PC-9 (cell line): ENCODE measurements at regions not wholly inside any gene's neighbourhood (a gene's known extent, or its start where the extent isn't known, plus 50 kb on each side); places are given as distances from the start of the nearest gene placed in this dataset.
A peak's percentile ranks its signal among the peaks of the same experiment; 100 is the strongest.

Source experiments
- BruUV-seq: library from RNA; stranded (reverse); fragments of 400-500 nt; replicated peaks from 2 replicates; lab custom pipeline; 2021; lab: Mats Ljungman, UMichigan
- CTCF ChIA-PET: fragments of 300-600 bp; sonication (Branson Sonifier 250); formaldehyde crosslinking; loops from one replicate; lab custom pipeline; 2022; ENCODE audit warnings: antibody characterized with exemption; lab: Charles Lee
- POLR2A ChIA-PET: fragments of 300-600 bp; sonication (Branson Sonifier 250); formaldehyde crosslinking; loops from one replicate; lab custom pipeline; 2022; ENCODE audit warnings: antibody characterized with exemption; ENCODE audit not compliant: unreplicated experiment; lab: Charles Lee
- DNase-seq, 2 experiments: peaks; one replicate each; pipeline versions ENCODE4 v3.0.0 to v3.0.0-alpha.2; 2015 to 2022; ENCODE audit warnings: mixed read lengths in 1 of 2
- H2AFZ ChIP-seq: fragments of 200-600 bp; sonication (generic); 2 replicates; pipeline ENCODE4 v1.8.1; 2017; ENCODE audit warnings: antibody characterized with exemption
- H3F3A ChIP-seq: fragments of 200-600 bp; sonication (generic); 2 replicates; pipeline ENCODE4 v1.8.1; 2017; ENCODE audit warnings: antibody characterized with exemption, mild to moderate bottlenecking, low read depth; ENCODE audit not compliant: insufficient read depth
- H3K27ac ChIP-seq: fragments of 200-600 bp; sonication (generic); 2 replicates; pipeline ENCODE4 v1.6.1; 2016; ENCODE audit warnings: mixed run types
- H3K27me3 ChIP-seq: fragments of 200-600 bp; sonication (generic); 2 replicates; pipeline ENCODE4 v1.6.1; 2016; ENCODE audit warnings: low read depth, mixed run types; ENCODE audit not compliant: insufficient read depth
- H3K36me3 ChIP-seq: fragments of 200-600 bp; sonication (generic); 2 replicates; pipeline ENCODE4 v1.6.1; 2016; ENCODE audit warnings: low read depth, mixed run types
- H3K4me1 ChIP-seq: fragments of 200-600 bp; sonication (generic); replicated peaks from 2 replicates; pipeline ENCODE4 v1.6.1; 2016; ENCODE audit warnings: mixed run types; ENCODE audit not compliant: insufficient read depth
- H3K4me2 ChIP-seq: fragments of 200-600 bp; sonication (generic); 2 replicates; pipeline ENCODE4 v1.6.1; 2017; ENCODE audit warnings: mixed run types
- H3K4me3 ChIP-seq: fragments of 200-600 bp; sonication (generic); 2 replicates; pipeline ENCODE4 v1.6.1; 2016; ENCODE audit warnings: mixed run types
- H3K79me2 ChIP-seq: fragments of 200-600 bp; sonication (generic); 2 replicates; pipeline ENCODE4 v1.6.1; 2017; ENCODE audit warnings: low read depth, mixed run types
- H3K9me2 ChIP-seq: fragments of 200-600 bp; sonication (generic); 2 replicates; pipeline ENCODE4 v1.8.1; 2017; ENCODE audit warnings: mild to moderate bottlenecking; ENCODE audit not compliant: insufficient read depth
- H3K9me3 ChIP-seq: fragments of 200-600 bp; sonication (generic); 2 replicates; pipeline ENCODE4 v1.8.1; 2016; ENCODE audit warnings: low read depth; ENCODE audit not compliant: insufficient read depth
- H4K20me1 ChIP-seq: fragments of 200-600 bp; sonication (generic); 2 replicates; pipeline ENCODE4 v1.8.1; 2017; ENCODE audit not compliant: insufficient read depth
- CTCF ChIP-seq: fragments of 200-600 bp; sonication (generic); conservative IDR thresholded peaks from 2 replicates; pipeline ENCODE4 v1.6.1; 2017; ENCODE audit warnings: mixed run types, antibody characterized with exemption, mild to moderate bottlenecking, moderate library complexity
- EZH2 ChIP-seq: fragments of 200-600 bp; sonication (generic); IDR thresholded peaks from 2 replicates; pipeline ENCODE4 v1.8.0; 2017; ENCODE audit warnings: antibody characterized with exemption, low read depth
- intact Hi-C: fragments of 100-400 bp; cut with micrococcal nuclease; formaldehyde crosslinking; loops from one replicate; pipeline ENCODE4 v1.10.0; 2022; ENCODE audit not compliant: unreplicated experiment

GRCh38 chr4:41362621-41363383, 106.1 kb downstream of the UCHL1 start:
- H3K4me2 ChIP-seq, result peak overlapping the region; percentile 98
- H3K4me3 ChIP-seq, result peak overlapping the region; percentile 91
- DNase-seq, result no peak
- BruUV-seq, result no TSS peak
- ChIA-PET CTCF (no interaction called here), POLR2A (interaction anchor here (0.7 to 1.1 kb wide), 2 partner anchors 45 to 120 kb away, joined by 5 to 7 read pairs; no protein-coding TSS in a partner anchor)
- H3K9me2 ChIP-seq, result no peaks in the 10 kb centered on the region
- peak overlapping the region; percentile 71; the same call in 1 of the 2 replicates for H3K27ac ChIP-seq
- H3K9me3 ChIP-seq, result no peaks in the 10 kb centered on the region
- H3K27me3 ChIP-seq, result no peaks in the 10 kb centered on the region
- H4K20me1 ChIP-seq, result peaks cover 3% of the 10 kb centered on the region; the same call in 1 of the 2 replicates
- no peaks in the 10 kb centered on the region; the same call in 1 of the 2 replicates for H3F3A ChIP-seq
- TF ChIP-seq CTCF, result no peak
- TF ChIP-seq EZH2, result no peak
- H3K79me2 ChIP-seq, result peaks cover 66% of the 10 kb centered on the region
- intact Hi-C loops, result loop anchor here (5.0 kb wide), 3 partner anchors 69 to 249 kb away; no protein-coding TSS in a partner anchor
- H3K4me1 ChIP-seq, result peaks cover 34% of the 10 kb centered on the region
- no peak overlapping the region for H2AFZ ChIP-seq
- peaks cover 34% of the 10 kb centered on the region for H3K36me3 ChIP-seq

GRCh38 chr4:41363384-41363981, 106.8 kb downstream of the UCHL1 start:
- peaks cover 34% of the 10 kb centered on the region for H3K4me1 ChIP-seq
- peaks cover 3% of the 10 kb centered on the region; the same call in 1 of the 2 replicates for H4K20me1 ChIP-seq
- peaks cover 34% of the 10 kb centered on the region for H3K36me3 ChIP-seq
- H3K27ac ChIP-seq, result peak overlapping the region; percentile 71
- ChIA-PET CTCF (interaction anchor here (0.6 to 0.7 kb wide), 2 partner anchors 31 to 298 kb away, joined by 4 to 9 read pairs; no protein-coding TSS in a partner anchor), POLR2A (interaction anchor here (0.7 to 1.1 kb wide), 2 partner anchors 46 to 119 kb away, joined by 5 to 7 read pairs; no protein-coding TSS in a partner anchor)
- no TSS peak for BruUV-seq
- peak overlapping the region; percentile 98 for H3K4me2 ChIP-seq
- no peaks in the 10 kb centered on the region for H3K9me3 ChIP-seq
- no peaks in the 10 kb centered on the region for H3K9me2 ChIP-seq
- peak overlapping the region; percentile 91; the same call in 1 of the 2 replicates for H3K4me3 ChIP-seq
- peaks cover 71% of the 10 kb centered on the region for H3K79me2 ChIP-seq
- intact Hi-C loops, result loop anchor here (5.0 kb wide), 3 partner anchors 69 to 249 kb away; no protein-coding TSS in a partner anchor
- no peak overlapping the region for H2AFZ ChIP-seq
- no peaks in the 10 kb centered on the region; the same call in 1 of the 2 replicates for H3F3A ChIP-seq
- peak; percentile 38 to 52 for DNase-seq
- TF ChIP-seq EZH2 (no peak), CTCF (no peak)
- H3K27me3 ChIP-seq, result no peaks in the 10 kb centered on the region

- ChIA-PET CTCF (no interaction called here), POLR2A (interaction anchor here (0.7 to 0.8 kb wide), 2 partner anchors 48 to 101 kb away, joined by 5 to 6 read pairs; no protein-coding TSS in a partner anchor)
- no TSS peak for BruUV-seq
- Histone ChIP-seq H3K27ac (no peak overlapping the region), H3K4me3 (no peak overlapping the region), H3K9me2 (no peaks in the 10 kb centered on the region), H3F3A (no peaks in the 10 kb centered on the region), H3K4me1 (peaks cover 27% of the 10 kb centered on the region), H4K20me1 (peaks cover 6% of the 10 kb centered on the region; the same call in 1 of the 2 replicates), H3K79me2 (peaks cover 85% of the 10 kb centered on the region), H3K4me2 (0 out of 2 replicates have a peak overlapping the region, but pooled peaks have one; percentile 98), H3K36me3 (peaks cover 34% of the 10 kb centered on the region), H2AFZ (no peak overlapping the region), H3K27me3 (no peaks in the 10 kb centered on the region), H3K9me3 (no peaks in the 10 kb centered on the region)
- no peak for DNase-seq
- intact Hi-C loops, result loop anchor here (5.0 kb wide), 3 partner anchors 67 to 247 kb away; no protein-coding TSS in a partner anchor
- TF ChIP-seq EZH2 (no peak), CTCF (no peak)
Observed at GRCh38 chr4:41364876-41365275, 108.1 kb downstream of the UCHL1 start.
